Stomach (tissue), 4 donors: ENCODE measurements at regions not wholly inside any gene's neighbourhood (a gene's known extent, or its start where the extent isn't known, plus 50 kb on each side); places are given as distances from the start of the nearest gene placed in this dataset.

Experiments used
- CTCF ChIP-seq, 7 experiments: fragments of 450-650 bp in 4 of 7; fragments of 200-600 bp in 3 of 7; sonication (generic) in 3 of 7; IDR thresholded peaks; one replicate each; pipeline ENCODE4 v1.5.1; 2016 to 2019; ENCODE audit warnings: antibody characterized with exemption in 7 of 7, control low read depth in 2 of 7, mild to moderate bottlenecking in 1 of 7
- POLR2A ChIP-seq, 4 donors: fragments of 450-650 bp; IDR thresholded peaks; one replicate each; pipeline ENCODE4 v1.6.1; 2016; ENCODE audit warnings: antibody characterized with exemption in 4 of 4, control low read depth in 2 of 4, mild to moderate bottlenecking in 1 of 4, moderate library complexity in 1 of 4

- TF ChIP-seq CTCF (IDR thresholded peaks at IDR 0.05) (no peak), POLR2A (IDR thresholded peaks at IDR 0.05) (no peak)
These were observed 147.6 kb downstream of the BCOR start for GRCh38 chrX:39950018-39950688.
